SIG-M5 treated with dmso at 0.1 percent for 504 hours (cell line): ENCODE measurements at regions not wholly inside any gene's neighbourhood (a gene's known extent, or its start where the extent isn't known, plus 50 kb on each side); places are given as distances from the start of the nearest gene placed in this dataset.
"Not testable (repeated sequence)": the region's sequence is repeated elsewhere in the genome, so short reads cannot be mapped to it uniquely, and the experiment has no call there.

Experiments used
- DNase-seq: peaks from one replicate; lab custom pipeline; 2025; ENCODE audit not compliant: unreplicated experiment; lab: John Stamatoyannopoulos, UW

- no peak for DNase-seq
These were observed 98.3 kb downstream of the SOD2 start for GRCh38 chr6:159594750-159595117.

DNA sequence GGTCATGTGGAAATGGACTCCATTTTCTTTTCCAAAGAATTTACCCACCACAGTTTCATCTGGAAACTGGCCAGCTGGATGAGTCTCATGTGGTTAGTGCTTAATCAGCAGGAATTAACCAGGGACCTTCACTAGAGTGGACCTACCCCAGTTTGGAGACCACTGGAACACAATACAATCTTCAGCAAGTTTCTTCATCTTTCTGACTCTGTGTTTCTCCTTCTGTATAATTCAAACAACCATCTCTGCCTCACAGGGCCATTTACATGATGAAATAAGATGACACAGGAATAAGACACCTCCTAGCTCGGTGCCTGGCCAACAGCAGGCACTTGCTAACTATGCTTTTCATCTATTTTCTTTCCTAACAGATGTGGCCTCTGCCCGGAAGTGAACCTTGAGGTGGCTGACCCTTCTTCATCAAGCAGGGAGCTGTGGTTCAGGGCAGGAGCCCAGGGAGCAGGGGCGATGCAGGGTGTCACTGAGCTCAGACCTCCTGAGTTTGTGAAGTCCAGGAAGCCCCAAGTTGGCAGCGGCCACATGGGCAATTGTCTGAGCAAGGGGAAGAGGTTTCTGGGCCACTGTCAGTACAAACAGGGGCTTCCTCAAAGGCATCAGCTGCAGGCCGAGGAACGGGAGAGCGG lies 98.8 kb downstream of the SOD2 start:
- no peak for DNase-seq

DNA sequence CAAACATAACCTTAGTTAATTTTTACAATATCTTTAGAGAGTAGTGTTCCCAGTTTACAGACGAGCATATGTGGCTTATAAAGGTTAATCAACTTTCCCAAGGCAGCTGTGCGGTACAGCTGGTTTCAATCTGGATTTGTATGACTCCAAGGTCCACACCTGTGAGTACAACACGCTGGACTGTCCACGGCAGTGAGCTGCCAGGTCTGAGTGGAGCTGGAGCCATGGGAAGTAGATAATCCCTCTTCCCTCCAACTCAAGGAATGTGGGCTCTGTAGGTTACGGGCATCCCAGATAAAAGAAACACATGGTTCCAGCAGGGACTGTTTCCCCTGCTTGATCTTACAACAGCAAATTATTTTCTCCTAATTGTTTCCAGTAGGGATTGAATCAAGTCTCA lies 102.2 kb downstream of the SOD2 start:
- no peak for DNase-seq

GRCh38 chr6:159586684-159587083 lies 106.4 kb downstream of the SOD2 start:
- no peak for DNase-seq

DNA sequence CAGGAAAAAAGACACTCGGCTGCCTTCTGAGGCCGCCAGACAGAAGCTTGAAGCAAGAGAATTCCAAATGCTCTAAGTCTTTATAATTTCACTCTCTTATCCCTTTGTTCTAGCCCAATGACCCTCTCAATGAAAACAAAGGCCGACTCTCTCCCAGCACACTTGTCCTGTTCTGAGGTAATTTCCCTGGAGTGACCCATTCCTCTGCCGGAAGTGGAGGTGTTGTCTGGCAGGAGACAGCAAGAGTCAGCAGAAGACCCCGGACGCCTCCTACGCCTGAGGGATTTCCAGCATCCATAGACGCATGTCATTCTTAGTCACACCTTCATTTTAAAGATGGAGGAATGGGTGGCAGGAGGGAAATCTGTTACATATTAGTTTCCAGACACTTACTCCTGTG lies 110.3 kb downstream of the SOD2 start:
- DNase-seq, result no peak

DNA sequence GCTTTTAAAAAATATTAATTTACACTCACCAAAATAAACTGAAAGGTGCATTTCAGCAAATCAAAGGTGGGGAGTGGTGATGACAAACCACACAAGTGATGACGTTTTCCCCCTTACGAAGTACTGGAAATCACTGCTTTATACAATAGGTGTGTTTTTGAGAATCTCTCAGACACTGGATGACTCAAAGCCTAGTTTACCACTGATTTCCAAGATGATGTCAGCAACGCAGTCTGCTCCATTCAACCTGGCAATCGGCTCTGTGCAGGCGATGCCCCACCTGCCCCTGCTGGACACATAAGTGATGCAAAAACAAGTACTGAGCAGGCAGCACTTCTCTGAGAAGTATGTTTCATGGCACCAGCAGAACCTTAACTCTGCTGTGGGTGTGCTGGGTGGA lies 114.4 kb downstream of the SOD2 start:
- DNase-seq, result no peak

DNA sequence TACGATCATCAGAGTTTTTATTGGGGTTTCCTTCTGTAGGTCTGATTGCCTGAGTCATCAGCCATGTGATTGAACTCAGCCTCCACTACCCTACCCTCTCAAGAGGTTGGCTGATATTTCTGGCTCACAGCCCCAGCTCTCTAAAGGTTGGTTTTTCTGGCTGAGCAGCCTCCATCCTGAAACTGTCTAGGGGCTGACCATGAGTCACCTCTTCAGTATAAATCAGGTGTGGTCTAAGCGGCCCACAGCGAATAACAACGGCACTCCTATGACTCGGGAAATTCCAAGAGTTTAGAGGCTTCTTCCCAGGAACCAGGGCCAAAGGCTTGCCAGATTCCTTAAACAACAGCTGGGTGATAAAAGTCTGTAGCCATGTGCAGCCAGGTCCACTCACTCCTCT lies 115.5 kb downstream of the SOD2 start:
- no peak for DNase-seq

- DNase-seq, result no peak
These were observed 120.5 kb downstream of the SOD2 start for GRCh38 chr6:159572439-159573110.

- DNase-seq, result no peak
These were observed 127.8 kb downstream of the SOD2 start for GRCh38 chr6:159565181-159565710.

GRCh38 chr6:159564456-159564855 lies 128.6 kb downstream of the SOD2 start:
- DNase-seq, result no peak

- no peak for DNase-seq
These were observed 136.0 kb downstream of the SOD2 start for GRCh38 chr6:159557031-159557430.

GRCh38 chr6:159555082-159555875 lies 137.8 kb downstream of the SOD2 start:
- no peak for DNase-seq

DNA sequence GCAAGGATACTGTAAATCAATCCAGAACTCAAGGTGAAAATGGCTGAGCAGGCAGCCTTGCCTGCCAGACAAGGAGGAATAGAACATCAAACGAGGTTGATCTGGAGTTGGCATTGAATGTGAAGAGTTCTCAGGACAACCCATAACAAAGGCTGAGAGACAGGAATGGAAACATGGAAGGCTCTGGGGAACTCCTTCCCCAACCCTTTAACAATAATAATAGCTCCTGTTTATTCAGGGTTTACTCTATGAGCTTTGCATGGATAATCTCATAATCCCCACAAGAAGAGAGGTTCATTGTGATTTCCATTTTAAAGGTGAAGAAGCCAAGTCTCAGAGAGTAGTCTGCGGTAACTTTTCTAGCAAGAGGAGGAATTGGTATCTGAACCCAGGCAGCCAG lies 151.7 kb downstream of the SOD2 start:
- no peak for DNase-seq

- no peak for DNase-seq
These were observed 152.2 kb downstream of the SOD2 start for GRCh38 chr6:159540883-159541282.

DNA sequence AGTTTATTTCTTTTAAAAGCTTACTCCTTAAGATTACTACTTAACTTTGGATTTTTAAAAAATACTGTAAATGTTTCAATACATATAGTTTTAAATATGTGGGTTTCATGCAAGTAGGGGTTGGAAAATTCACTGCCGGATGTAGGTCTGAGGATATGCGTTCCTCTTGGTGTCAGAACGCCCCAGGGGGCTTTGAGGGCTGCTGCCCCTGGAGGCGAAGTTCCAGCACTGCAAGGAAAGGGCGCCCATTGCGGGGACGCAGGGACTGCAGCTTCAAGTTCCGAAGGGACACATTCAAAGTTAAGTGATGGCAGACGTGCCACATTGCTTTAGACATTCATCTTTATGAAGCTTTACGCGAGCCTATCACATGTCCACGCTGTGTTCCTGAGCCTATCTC lies 152.9 kb downstream of the SOD2 start:
- DNase-seq, result no peak

DNA sequence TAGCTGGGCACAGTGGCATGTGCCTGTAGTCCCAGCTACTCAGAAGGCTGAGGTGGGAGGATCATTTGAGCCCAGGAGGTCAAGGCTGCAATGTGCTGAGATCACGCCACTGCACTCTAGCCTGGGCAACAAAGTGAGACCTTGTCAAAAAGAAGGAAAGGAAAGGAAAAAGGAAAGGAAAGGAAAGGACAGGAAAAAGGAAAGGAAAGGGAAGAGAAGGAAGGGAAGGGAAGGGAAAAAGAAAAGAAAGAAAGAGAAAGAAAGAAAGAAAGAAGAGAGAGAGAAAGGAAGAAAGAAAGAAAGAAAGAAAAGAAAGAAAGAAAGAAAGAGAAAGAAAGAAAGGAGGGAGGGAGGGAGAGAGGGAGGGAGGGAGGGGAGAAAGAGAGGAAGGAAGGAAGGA lies 155.0 kb downstream of the SOD2 start:
- not testable (repeated sequence) for DNase-seq

DNA sequence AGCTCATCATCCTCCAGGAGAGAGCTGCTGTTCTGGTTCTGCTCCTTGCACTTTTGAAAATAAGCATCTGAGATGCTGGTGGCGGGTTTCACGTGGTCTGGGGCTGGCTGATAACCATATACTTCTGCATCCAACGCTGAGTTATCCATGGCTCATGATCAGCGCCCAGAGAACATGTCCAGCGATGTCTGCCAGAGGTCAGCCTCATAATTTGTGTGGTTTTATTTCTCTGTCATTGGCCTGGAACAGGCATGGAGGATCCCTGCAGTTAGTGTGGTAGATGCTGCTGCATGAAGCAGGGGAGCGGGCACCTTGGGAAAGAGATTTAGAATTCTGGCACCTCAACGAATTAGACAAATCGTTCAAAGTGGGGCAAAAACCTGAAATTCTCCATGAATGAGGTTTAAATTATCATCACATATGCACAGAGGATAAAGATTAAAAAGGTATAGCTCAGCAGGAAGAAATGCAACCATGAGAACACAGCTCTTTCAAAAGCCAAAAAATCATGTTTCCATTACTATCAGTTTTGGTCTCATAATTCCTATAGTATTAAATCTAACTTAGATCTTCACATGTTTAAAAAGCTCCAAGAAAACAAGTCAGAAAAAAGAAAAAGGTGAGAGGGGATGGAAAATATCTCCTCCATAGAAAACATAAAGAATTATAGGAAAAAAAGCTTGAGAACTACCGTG lies 157.2 kb downstream of the SOD2 start:
- no peak for DNase-seq

- no peak for DNase-seq
These were observed 159.5 kb downstream of the SOD2 start for GRCh38 chr6:159533568-159533967.

DNA sequence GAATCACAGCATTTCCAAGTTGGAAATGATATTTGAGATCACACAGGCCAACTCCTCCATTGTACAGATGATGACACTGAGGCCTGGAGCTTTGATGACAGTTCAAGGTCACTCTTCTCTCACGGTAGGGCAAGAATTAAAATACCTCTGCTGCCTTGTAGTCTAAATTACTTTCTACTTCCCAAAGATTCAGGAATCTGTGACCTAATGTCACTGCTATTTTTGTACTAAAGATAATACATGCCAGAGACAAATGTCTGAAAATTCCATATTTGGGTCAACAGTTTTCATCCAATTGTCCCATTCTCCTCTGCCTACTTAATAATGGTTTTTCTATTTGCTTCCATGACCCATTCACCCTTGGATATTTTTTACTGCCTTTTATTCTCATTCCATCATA lies 160.0 kb downstream of the SOD2 start:
- DNase-seq, result no peak

DNA sequence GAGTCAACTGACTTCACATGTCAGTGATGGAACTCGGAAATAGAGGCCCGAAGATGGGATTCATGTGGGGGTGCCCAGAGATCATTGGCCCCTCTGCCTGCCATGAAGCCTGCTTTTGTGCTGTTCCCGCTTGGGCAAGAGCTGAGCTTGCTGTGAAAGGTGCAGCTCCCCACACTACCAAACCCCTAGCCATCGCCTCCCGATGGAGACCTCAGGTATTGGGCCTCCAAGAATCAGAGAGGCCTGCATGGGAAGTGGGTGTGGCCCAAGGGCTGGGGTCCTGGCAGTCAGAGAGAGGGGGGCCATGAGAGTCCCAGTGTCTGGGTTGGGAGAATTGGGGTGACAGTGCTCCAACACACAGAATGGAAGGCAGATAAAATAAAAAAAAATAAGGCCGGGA lies 160.9 kb downstream of the SOD2 start:
- DNase-seq, result no peak

DNA sequence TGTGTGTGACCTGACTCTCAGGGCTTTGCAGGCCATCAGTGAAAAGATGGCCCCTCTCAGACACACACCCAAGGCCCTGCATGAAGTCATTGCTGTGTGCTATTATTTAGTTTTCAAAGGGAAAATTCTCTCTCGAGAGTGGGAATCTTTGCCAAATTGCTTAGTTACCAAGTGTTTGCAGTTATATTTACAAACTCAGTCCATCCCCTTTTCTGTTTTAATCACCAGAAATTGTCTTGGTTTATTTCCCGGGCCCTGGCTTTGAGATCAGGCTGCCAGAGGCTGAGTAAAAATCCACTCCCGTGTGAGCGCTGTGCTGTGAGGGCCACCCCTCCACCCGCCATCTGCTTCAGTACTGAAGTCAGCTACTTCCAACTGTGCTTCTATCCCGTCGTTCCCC lies 163.1 kb downstream of the SOD2 start:
- DNase-seq, result no peak
